Right ventricle myocardium inferior (tissue), 1 donor: ENCODE measurements at regions not wholly inside any gene's neighbourhood (a gene's known extent, or its start where the extent isn't known, plus 50 kb on each side); places are given as distances from the start of the nearest gene placed in this dataset.

ENCODE experiments used
- ATAC-seq: fragments of 200-7000 bp; cut with Tn5 transposase; one replicate; pipeline ENCODE4 v1.9.1; 2020; ENCODE audit warnings: mild to moderate bottlenecking, moderate library complexity
- DNase-seq: peaks from one replicate; pipeline ENCODE4 v3.0.0; 2021; ENCODE audit errors: missing footprints
- intact Hi-C: fragments of 100-400 bp; cut with DNase I; formaldehyde crosslinking; loops from one replicate; pipeline ENCODE4 v1.11.0; 2022
- donor health status: DM: no; HTN: yes; CAD: no; lungs with severe emphysema.

DNA sequence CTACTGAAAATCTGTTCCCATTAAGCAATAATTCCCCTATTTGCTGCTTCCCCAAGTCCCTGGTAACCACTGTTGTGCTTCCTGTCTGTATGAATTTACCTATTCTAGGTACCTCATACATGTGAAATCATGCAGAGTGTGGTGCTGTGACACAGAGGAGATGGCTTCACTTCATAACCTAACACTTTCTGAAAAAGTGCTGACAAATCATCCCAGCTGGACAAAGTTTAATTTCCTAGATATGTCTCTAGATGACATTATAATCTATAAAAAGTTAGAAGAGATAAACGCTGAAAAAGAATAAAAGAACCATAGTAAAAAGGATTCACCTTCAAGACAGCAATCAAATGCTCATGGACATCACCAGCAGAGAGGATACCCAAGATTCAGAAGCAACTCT, 277.9 kb downstream of the SKIDA1 start:
- intact Hi-C loops = no loop called here
- DNase-seq = no peak
- ATAC-seq = no peak

DNA sequence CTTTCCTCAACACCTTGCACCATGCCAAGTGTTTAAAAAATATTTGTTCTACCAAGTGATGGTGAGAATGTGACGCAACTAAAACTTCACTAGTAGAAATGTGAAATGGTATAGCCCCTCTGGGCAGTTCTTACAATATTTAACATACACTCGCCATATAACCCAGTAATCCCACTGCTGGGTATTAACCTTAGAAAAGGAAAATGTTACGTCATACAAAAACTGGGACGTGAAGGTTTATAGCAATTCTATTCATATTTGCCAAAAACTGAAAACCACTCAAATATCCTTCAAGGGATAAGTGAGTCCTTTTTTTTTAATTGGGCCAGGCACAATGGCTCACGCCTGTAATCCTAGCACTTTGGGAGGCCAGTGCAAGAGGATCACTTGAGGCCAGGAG, 279.3 kb downstream of the SKIDA1 start:
- ATAC-seq (no peak), DNase-seq (no peak)
- intact Hi-C loops = no loop called here

DNA sequence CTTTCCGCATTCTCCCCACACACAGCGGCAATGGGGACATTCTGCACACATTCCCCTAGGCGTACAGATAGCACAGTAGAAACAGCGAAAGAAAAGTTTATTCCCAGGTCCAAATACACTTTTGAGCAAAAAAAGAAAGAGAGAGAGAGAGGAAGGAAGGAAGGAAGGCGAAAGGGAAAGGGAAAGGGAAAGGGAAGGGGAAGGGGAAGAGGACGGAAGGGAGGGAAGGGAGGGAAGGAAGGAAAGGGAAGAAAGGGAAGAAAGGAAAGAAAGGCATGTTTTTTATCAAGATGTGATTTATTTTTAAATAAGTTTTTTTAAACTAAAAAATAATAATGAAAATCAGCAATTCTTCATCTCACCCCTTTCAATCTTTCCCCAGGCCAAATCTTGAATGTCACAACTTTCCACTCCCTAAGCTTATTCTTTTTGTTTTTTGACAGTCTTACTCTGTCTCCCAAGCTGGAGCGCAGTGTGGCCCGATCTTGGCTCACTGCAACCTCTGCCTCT, 281.7 kb downstream of the SKIDA1 start:
- intact Hi-C loops = no loop called here
- ATAC-seq (no peak), DNase-seq (no peak)

- DNase-seq = no peak
- intact Hi-C loops = no loop called here
- ATAC-seq = no peak
These were observed 282.6 kb downstream of the SKIDA1 start for GRCh38 chr10:21242915-21243314.

GRCh38 chr10:21238717-21239116, 286.8 kb downstream of the SKIDA1 start:
- no peak for ATAC-seq
- intact Hi-C loops = no loop called here
- no peak for DNase-seq

- ATAC-seq (no peak), DNase-seq (no peak)
- intact Hi-C loops = no loop called here
These were observed 287.4 kb downstream of the SKIDA1 start for GRCh38 chr10:21238044-21238443.

GRCh38 chr10:21234761-21235160, 290.7 kb downstream of the SKIDA1 start:
- intact Hi-C loops = no loop called here
- ATAC-seq = no peak
- no peak for DNase-seq

GRCh38 chr10:21230219-21230618, 295.3 kb downstream of the SKIDA1 start:
- intact Hi-C loops = no loop called here
- no peak for DNase-seq
- no peak for ATAC-seq

- intact Hi-C loops = no loop called here
- no peak for ATAC-seq
- no peak for DNase-seq
These were observed 307.6 kb downstream of the SKIDA1 start for GRCh38 chr10:21217748-21218367.

- ATAC-seq = peak; percentile 39
- no peak for DNase-seq
- intact Hi-C loops = no loop called here
These were observed 308.4 kb downstream of the SKIDA1 start for GRCh38 chr10:21217107-21217506.

DNA sequence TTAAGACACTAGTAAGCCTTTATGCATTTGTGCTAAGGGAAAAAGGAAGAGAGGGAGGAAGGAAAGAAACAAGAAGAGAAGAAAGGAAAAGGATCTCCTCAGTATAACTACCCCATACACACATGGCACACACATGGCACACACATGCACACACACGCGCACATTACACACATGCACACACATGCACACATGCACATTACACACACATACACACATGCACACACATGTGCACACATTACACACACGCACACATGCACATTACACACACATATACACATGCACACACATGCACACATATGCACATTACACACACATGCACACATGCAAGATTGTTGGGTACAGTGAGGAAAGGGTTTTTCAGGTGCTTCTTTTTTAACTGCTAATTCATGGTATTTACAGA, 311.2 kb downstream of the SKIDA1 start:
- intact Hi-C loops = no loop called here
- DNase-seq (no peak), ATAC-seq (no peak)

DNA sequence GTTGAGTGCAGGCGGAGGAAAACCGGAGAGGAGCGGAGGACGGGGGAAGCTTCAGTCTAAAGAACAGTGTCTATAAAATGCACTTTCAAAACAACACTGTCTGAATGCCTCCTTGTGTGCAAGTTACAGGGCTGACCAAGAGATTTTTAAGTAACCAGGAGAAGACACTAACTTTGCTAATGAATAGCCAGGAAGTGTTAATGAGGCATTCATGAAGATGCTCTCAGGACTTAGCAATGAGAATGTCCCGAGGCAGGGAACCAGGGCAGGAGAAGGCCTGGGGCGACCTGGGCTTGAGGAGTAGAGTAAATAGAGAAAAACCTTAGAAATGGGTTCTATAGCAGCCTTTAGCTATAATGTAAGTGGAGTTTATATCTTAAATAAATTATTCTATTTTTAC, 312.1 kb downstream of the SKIDA1 start:
- DNase-seq (no peak), ATAC-seq (no peak)
- intact Hi-C loops = no loop called here

DNA sequence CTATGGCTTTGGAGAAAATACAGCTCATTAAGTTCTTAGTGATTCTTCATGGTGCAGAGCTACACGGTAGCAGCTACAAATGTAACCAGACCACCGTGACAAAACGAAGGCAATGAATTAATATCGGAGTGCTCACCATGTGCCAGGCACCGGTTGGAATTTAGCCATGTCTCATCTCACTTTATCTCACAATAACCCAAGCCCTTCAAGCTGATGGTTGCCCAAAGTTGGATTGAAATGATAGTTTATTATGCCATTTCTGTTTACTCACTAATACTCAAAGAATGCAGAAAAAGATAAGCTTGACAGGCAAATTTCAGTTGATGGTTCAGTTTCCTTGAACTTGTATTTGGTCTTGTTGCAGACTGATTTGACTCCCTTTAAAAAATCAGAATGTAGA, 312.6 kb downstream of the SKIDA1 start:
- ATAC-seq = no peak
- no peak for DNase-seq
- intact Hi-C loops = no loop called here

DNA sequence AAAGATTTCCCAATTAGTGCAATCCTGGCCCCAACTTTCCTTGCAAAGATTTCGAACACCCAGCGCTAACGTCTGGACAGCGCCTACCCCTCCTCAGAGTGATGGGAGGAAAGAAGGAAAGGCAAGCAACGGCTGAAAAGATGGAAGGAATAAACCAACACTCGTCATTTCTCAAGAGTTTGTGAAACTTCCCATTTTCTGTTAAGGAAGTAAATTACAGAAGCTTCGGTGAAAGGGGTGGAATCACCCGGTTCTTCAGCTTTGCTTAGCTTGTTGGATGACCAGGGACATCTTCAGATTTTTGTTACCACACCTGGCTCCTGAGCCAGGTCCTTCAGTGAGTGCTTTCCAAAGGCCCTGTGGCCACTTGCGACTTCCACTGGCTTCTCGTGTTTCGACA, 313.1 kb downstream of the SKIDA1 start:
- ATAC-seq = no peak
- DNase-seq = no peak

GRCh38 chr10:21209495-21209894, 312.4 kb upstream of the NEBL start:
- DNase-seq = no peak
- no peak for ATAC-seq
- intact Hi-C loops = no loop called here

More for the DNA sequence above, 313.1 kb downstream of the SKIDA1 start:
- intact Hi-C loops = no loop called here

GRCh38 chr10:21208666-21209316, 311.7 kb upstream of the NEBL start:
- no peak for DNase-seq
- ATAC-seq = no peak
- intact Hi-C loops = no loop called here

DNA sequence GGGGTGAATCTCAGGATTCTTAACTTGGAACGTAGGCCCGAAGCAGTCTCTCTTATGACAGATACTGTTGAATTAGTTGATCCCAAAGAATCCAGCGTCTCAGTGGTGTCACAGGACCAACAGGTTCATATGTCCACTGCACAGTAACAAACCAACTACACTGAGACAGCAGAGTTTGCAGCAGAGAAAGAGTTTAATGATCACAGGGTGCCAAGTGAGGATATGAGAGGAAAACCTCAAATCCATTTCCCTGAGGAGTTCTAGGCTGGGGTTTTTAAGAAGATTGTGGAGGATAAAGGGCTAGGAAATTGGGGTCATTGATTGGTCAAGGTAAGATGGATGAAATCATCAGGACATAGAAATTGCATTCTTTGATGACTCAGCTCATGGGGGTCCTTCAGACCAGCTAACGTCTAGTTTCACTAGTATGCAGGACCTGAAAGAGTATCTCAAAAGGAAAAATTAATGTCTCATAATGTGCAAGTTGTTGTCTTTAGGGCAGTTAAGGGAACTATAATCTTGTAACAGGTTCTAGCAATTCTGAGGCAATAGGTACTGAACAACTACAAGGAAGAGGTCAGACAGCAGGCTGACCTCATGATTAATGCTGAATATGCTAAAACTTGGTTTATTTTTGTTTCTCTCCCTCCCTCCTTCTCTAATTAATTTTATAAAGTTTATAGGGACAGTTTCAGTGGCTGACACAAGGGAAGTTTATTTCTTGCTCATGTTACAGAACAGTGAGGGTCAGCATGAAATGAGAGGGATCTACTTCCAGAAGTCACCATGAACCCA, 310.9 kb upstream of the NEBL start:
- intact Hi-C loops = no loop called here
- DNase-seq (no peak), ATAC-seq (no peak)

DNA sequence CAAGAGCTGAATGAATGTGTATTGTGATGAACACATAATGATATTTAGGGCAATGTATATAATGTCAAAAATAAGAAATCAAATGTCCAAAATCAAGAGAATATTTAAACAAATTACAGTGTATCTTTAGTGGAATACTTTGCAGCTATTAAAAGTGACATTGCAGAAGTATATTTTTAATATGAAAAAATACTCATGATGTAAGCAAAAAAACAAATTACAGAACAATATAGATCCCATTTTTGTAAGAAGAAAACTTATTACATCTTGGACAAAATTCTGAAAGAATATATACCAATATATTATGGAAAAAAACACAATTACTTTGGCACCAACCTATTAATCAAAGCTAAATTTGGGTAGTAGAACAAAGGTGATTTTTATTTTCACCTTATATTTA, 308.2 kb upstream of the NEBL start:
- ATAC-seq (no peak), DNase-seq (no peak)
- intact Hi-C loops = no loop called here

- intact Hi-C loops = no loop called here
- DNase-seq (no peak), ATAC-seq (no peak)
These were observed 306.5 kb upstream of the NEBL start for GRCh38 chr10:21203473-21204107.
